GM12865 (cell line): ENCODE measurements at regions not wholly inside any gene's neighbourhood (a gene's known extent, or its start where the extent isn't known, plus 50 kb on each side); places are given as distances from the start of the nearest gene placed in this dataset.

Experiments
- DNase-seq: peaks from one replicate; pipeline ENCODE4 v3.0.0; 2010; ENCODE audit warnings: low read depth
- H3K4me3 ChIP-seq: 2 replicates; pipeline ENCODE4 v1.5.1; 2011; ENCODE audit warnings: mild to moderate bottlenecking, low read depth, low read length, control low read depth
- CTCF ChIP-seq: IDR thresholded peaks from 2 replicates; pipeline ENCODE4 v1.5.1; 2011; ENCODE audit warnings: low read length, control low read depth, low read depth, inconsistent platforms; ENCODE audit not compliant: insufficient read depth; ENCODE audit errors: missing control alignments

- DNase-seq = no peak
- TF ChIP-seq CTCF = no peak
- no peak overlapping the region for H3K4me3 ChIP-seq
These were observed 525.1 kb upstream of the NBEA start for GRCh38 chr13:34416971-34417380.

GRCh38 chr13:34417896-34418295, 524.2 kb upstream of the NBEA start:
- H3K4me3 ChIP-seq = no peak overlapping the region
- DNase-seq = no peak
- TF ChIP-seq CTCF = no peak

- no peak for DNase-seq
- H3K4me3 ChIP-seq = no peak overlapping the region
- no peak for TF ChIP-seq CTCF
These were observed 523.0 kb upstream of the NBEA start for GRCh38 chr13:34419025-34419424.

DNA sequence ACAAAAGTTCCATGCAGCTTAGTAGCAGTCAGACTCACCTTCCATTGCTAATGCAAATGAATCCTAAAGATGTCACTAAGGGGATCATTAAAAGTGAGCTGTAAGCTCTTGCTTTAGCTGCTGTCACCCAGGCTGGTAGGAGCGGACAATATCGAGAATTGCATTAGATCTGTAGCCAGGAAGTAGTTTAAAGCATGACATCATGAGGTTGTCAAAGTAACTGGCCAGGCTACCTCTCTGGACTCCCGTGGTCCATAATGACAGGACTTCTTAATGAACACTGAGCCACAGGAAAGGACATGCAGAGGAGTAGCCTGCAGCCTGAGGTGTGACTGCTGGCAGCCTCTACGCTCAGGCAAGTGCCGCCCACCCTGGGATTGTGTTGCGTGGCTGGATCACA, 522.3 kb upstream of the NBEA start:
- no peak for DNase-seq
- TF ChIP-seq CTCF = no peak
- no peak overlapping the region for H3K4me3 ChIP-seq

GRCh38 chr13:34420702-34421346, 521.2 kb upstream of the NBEA start:
- TF ChIP-seq CTCF = no peak
- no peak for DNase-seq
- no peak overlapping the region for H3K4me3 ChIP-seq

DNA sequence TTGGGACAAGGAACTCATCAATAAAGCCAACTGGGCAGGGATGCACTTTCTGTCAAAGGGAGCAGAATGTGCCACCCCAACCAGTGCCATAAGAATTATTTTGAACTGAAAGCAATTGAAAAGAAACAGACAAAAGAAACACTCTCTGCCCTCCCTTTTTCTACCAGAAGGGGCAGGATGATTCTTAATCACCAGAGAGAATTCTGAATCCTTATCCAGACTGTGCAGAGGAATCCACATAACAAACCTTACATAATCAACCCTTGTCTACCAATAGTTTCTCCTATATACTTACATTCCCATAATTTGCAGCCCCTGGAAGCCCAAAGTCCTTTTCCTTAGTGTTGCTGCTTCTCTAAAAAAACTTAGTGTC, 520.7 kb upstream of the NBEA start:
- no peak for TF ChIP-seq CTCF
- no peak overlapping the region for H3K4me3 ChIP-seq
- no peak for DNase-seq

DNA sequence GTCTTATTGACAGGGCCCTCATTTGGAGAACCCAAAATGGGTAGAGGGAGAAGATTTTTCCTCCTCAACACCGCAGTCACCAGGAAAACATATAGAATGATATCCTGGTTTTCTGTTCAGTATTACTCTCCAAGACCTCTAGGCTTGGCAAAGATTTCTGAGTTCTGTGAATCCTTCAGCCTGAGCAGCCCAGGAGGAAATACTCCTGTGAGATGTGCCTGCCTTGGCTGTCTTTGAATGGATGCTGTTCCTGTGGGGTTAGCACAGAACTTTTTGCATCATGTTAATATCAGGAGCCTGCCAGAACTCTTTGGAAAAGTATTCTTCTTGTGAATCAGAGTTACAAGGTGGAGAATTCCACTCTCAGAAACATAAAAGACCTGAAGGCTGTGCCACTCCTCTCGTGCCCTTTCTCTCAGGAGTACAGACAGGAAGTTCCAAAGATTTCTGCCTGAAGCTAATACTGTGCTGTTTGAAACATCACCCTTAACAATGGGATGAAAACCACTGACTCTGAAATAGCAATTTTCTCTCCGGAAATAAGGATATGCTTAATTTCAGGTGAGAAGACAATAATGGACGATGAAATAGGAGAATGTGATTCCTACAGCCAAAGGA, 520.1 kb upstream of the NBEA start:
- DNase-seq = no peak
- no peak for TF ChIP-seq CTCF
- no peak overlapping the region for H3K4me3 ChIP-seq
